T-helper 9 cell (primary cell): ENCODE measurements at regions not wholly inside any gene's neighbourhood (a gene's known extent, or its start where the extent isn't known, plus 50 kb on each side); places are given as distances from the start of the nearest gene placed in this dataset.
"Not testable (repeated sequence)": the region's sequence is repeated elsewhere in the genome, so short reads cannot be mapped to it uniquely, and the experiment has no call there.

Source experiments
- DNase-seq: peaks from one replicate; pipeline ENCODE4 v3.0.0-alpha.2; 2020

GRCh38 chr13:108074429-108074828 lies 140.9 kb downstream of the LIG4 start:
- DNase-seq, result not testable (repeated sequence)

- DNase-seq, result no peak
Observed at GRCh38 chr13:108070925-108071324, 144.4 kb downstream of the LIG4 start.

GRCh38 chr13:108070491-108070890 lies 144.8 kb downstream of the LIG4 start:
- no peak for DNase-seq

GRCh38 chr13:108069521-108070210 lies 145.7 kb downstream of the LIG4 start:
- no peak for DNase-seq

GRCh38 chr13:108064372-108064771 lies 151.0 kb downstream of the LIG4 start:
- DNase-seq, result not testable (repeated sequence)

GRCh38 chr13:108060111-108060510 lies 155.2 kb downstream of the LIG4 start:
- no peak for DNase-seq

- DNase-seq, result no peak
Observed at GRCh38 chr13:108056278-108056677, 159.1 kb downstream of the LIG4 start.

GRCh38 chr13:108049211-108049610 lies 166.1 kb downstream of the LIG4 start:
- no peak for DNase-seq

- DNase-seq, result no peak
Observed at GRCh38 chr13:108044954-108045353, 170.4 kb downstream of the LIG4 start.

GRCh38 chr13:108042866-108043265 lies 172.5 kb downstream of the LIG4 start:
- not testable (repeated sequence) for DNase-seq

GRCh38 chr13:108037348-108037747 lies 178.0 kb downstream of the LIG4 start:
- DNase-seq, result no peak

- no peak for DNase-seq
Observed at GRCh38 chr13:108036411-108036932, 178.9 kb downstream of the LIG4 start.

- DNase-seq, result no peak
Observed at GRCh38 chr13:108034909-108035410, 180.4 kb downstream of the LIG4 start.

- no peak for DNase-seq
Observed at GRCh38 chr13:108033800-108034707, 181.3 kb downstream of the LIG4 start.

- no peak for DNase-seq
Observed at GRCh38 chr13:108031865-108032264, 183.5 kb downstream of the LIG4 start.

GRCh38 chr13:108030769-108031168 lies 184.6 kb downstream of the LIG4 start:
- no peak for DNase-seq

- no peak for DNase-seq
Observed at GRCh38 chr13:108026680-108027410, 188.5 kb downstream of the LIG4 start.

GRCh38 chr13:108020027-108020426 lies 195.3 kb downstream of the LIG4 start:
- no peak for DNase-seq

- no peak for DNase-seq
Observed at GRCh38 chr13:108018371-108018870, 196.9 kb downstream of the LIG4 start.

GRCh38 chr13:108006619-108007018 lies 208.7 kb downstream of the LIG4 start:
- DNase-seq, result no peak

- DNase-seq, result no peak
Observed at GRCh38 chr13:108005231-108005630, 210.1 kb downstream of the LIG4 start.

GRCh38 chr13:108003626-108004025 lies 211.7 kb downstream of the LIG4 start:
- no peak for DNase-seq

- DNase-seq, result no peak
Observed at GRCh38 chr13:108000998-108001397, 214.3 kb downstream of the LIG4 start.
